ENCODE measurements at regions not wholly inside any gene's neighbourhood (a gene's known extent, or its start where the extent isn't known, plus 50 kb on each side); places are given as distances from the start of the nearest gene placed in this dataset.

DNA sequence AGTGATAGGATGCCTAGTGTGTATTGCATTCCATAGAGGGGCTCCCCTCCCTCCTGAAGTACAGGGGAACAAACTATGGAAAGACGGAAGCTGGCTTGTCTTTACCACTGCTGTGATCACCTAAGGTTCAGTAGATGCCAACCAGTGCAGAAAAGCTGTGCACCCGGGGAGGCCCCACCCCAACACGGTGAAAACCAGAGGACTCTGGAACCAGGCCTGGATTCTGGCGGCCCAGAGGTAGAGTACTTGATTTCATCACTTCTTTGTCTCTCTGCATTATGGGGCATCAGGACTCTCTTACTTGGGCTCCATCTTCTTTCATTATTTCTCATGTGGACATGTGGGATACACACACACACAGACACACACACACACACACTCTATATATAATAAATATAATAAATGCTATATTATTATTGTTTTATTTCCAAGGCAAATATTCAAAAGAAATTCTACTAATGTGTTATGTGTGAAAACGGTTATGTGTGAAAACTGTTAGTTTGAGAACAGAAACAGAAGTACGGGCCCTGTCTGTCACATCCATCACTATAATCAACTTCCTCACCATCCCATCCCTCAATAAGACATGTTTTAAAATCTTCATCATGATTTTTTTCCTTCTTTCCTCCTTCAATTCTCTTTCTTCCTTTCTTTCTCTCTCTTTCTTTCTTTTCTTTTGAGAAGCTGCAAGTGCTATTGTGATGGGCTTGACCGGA, 152.4 kb upstream of the CMC1 start:
- H3K36me3 Mint-ChIP-seq, result no peaks in the 10 kb centered on the region
- no peaks in the 10 kb centered on the region for H3K27me3 Mint-ChIP-seq
- no peak overlapping the region for H3K27ac Mint-ChIP-seq
- peaks cover under 1 to 3% of the 10 kb centered on the region in 2 donors for H3K9me3 Mint-ChIP-seq
- H3K4me1 Mint-ChIP-seq, result no peaks in the 10 kb centered on the region
- H3K4me3 Mint-ChIP-seq, result no peak overlapping the region
- ATAC-seq (replicated peaks) (no peak), DNase-seq (no peak)

DNA sequence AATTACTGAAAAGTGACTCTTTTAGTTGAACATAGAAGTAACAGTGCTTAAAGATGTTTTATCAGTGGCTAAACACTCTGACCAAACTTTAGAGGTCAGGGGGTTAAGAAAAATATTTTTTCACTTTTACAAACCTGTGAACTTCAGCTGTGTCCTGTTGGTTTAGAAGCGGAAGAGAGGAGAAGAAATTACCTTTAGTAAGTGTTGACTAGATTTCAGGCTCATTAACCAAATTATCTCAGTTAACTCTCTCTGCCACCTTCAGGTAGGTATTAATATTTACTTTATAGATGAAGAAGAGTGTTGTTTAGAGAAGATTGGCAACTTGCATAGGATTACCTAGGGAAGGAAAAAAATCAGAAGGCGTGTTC, 151.9 kb upstream of the CMC1 start:
- H3K4me3 Mint-ChIP-seq, result no peak overlapping the region
- H3K27ac Mint-ChIP-seq, result no peak overlapping the region

DNA sequence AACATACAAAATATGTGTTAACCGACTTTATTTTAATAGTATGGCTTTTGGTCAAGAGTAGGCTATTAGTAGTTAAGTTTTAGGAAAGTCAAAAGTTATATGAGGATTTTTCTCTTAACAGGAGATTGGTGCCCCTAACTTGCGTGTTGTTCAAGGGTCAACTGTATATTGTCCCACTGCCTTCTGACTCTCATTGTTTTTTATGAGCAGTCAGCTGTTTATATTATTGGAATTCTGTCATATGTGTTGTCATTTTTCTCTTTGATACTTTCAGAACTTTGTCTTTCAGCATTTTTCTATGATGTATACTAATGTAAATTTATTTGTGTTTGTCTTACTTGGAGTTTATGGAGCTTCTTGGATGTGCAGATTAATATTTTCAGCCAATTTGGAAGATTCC, 142.1 kb upstream of the CMC1 start:
- no peaks in the 10 kb centered on the region for H3K27me3 Mint-ChIP-seq
- H3K27ac Mint-ChIP-seq, result no peak overlapping the region
- H3K4me3 Mint-ChIP-seq, result no peak overlapping the region

More for the DNA sequence above, 151.9 kb upstream of the CMC1 start:
- DNase-seq (no peak), ATAC-seq (replicated peaks) (no peak)
- peaks cover 4 to 7% of the 10 kb centered on the region in 2 donors for H3K9me3 Mint-ChIP-seq
- H3K4me1 Mint-ChIP-seq, result no peaks in the 10 kb centered on the region
- no peaks in the 10 kb centered on the region for H3K27me3 Mint-ChIP-seq
- no peaks in the 10 kb centered on the region for H3K36me3 Mint-ChIP-seq

DNA sequence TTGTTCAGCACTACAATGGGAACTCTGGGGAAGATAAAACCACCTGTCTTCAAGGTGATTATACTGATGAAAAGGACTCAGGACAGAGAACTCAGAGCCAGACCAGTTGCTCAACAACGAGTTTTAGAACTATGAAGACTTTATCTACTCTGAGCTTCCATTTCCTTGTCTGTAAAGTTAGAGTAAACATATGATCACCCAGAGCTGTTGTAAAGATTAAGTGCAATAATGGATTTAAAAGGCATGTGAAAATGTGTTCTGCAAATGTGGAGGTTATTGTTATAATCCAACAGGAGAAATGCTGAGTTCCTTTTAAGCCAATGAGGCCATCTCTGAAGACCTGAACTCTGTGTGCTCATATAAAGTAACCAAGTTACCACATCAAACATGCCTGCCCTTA, 139.7 kb upstream of the CMC1 start:
- H3K4me1 Mint-ChIP-seq, result no peaks in the 10 kb centered on the region
- ATAC-seq (replicated peaks), result no peak
- DNase-seq, result no peak
- no peak overlapping the region for H3K27ac Mint-ChIP-seq
- no peak overlapping the region for H3K4me3 Mint-ChIP-seq
- peaks cover 11 to 14% of the 10 kb centered on the region in 2 donors for H3K9me3 Mint-ChIP-seq
- no peaks in the 10 kb centered on the region for H3K27me3 Mint-ChIP-seq
- H3K36me3 Mint-ChIP-seq, result peaks cover 2 to 4% of the 10 kb centered on the region in 2 donors

More for the DNA sequence above, 142.1 kb upstream of the CMC1 start:
- no peaks in the 10 kb centered on the region for H3K4me1 Mint-ChIP-seq
- DNase-seq (no peak), ATAC-seq (replicated peaks) (no peak)
- H3K36me3 Mint-ChIP-seq, result peaks cover 4 to 5% of the 10 kb centered on the region in 2 donors
- H3K9me3 Mint-ChIP-seq, result peaks cover 11 to 18% of the 10 kb centered on the region in 2 donors

DNA sequence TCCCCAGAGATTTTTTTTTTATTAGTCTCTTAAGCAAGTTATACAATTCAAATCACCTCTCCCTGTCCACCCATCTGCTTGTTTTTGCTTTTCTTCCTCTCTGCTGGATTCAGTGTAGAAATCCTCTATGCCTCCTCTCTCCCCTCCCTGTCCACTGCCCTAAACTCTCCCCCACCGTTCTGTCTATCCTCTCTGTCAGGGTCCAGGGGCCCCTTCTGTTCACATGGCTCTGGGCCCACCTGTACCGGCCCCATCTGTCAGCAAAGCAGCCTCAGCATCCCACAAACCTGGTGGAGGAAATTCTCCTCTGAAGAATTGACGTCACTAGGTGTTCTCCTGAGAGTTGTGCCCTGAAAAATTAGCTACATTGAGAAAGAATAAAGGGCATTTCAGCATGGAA, 137.6 kb upstream of the CMC1 start:
- Mint-ChIP-seq H3K36me3 (peaks cover 2 to 4% of the 10 kb centered on the region in 2 donors), H3K27me3 (no peaks in the 10 kb centered on the region), H3K4me1 (no peaks in the 10 kb centered on the region), H3K4me3 (no peak overlapping the region), H3K27ac (no peak overlapping the region), H3K9me3 (peaks cover 7 to 8% of the 10 kb centered on the region in 2 donors)
- ATAC-seq (replicated peaks) (no peak), DNase-seq (no peak)

DNA sequence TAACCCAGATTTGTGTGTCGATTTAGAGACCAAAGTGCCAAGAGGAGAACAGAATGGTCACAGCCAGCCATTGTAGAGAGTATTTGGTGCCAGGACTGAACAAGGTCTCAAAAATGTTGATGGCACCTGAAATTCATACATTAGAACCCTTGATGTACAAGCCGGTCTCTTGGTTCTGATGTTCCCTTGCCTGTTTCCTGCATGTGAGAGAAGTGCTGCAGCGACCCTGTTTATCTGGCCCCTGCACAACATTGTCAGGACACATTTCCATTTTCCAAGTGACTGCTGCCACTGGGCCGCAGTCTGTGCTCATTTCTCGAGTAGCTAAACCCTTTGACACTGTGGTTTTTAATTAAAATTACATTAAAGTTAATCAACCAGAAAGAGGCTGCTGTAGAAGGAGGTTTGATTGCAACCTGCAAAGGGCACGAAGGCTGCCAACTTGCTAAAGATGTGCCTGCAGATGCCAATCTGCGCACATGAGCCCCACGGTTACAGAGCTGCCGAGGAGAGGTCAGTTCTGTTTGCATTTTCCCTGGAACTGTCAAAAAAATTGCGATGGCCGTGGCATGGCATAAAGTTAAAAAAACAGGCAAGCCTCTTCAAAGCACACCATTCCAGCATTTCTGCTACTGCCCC, 136.4 kb upstream of the CMC1 start:
- no peak overlapping the region for H3K27ac Mint-ChIP-seq
- no peak for DNase-seq
- H3K27me3 Mint-ChIP-seq, result no peaks in the 10 kb centered on the region
- peaks cover 4 to 7% of the 10 kb centered on the region in 2 donors for H3K9me3 Mint-ChIP-seq
- no peak overlapping the region for H3K4me3 Mint-ChIP-seq
- ATAC-seq (replicated peaks), result no peak
- H3K4me1 Mint-ChIP-seq, result no peaks in the 10 kb centered on the region
- peaks cover 2 to 3% of the 10 kb centered on the region in 2 donors for H3K36me3 Mint-ChIP-seq

DNA sequence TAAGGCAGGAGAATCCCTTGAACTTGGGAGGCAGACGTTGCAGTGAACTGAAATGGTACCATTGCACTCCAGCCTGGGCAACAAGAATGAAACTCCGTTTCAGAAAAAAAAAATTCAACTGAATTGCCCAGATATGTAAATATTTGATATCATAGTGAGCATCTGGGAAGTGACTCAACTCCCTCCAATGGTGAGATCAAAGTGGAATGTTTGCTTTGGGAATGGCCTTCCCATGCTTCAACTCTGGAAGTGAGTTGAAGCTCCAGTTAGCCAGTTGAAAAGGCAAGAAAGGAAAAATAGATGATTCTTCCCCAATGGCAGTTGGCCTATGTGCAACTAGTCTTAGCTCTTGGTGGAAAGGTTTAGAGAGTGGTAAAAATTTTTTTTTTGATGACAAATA, 131.6 kb upstream of the CMC1 start:
- H3K27me3 Mint-ChIP-seq, result no peaks in the 10 kb centered on the region
- H3K9me3 Mint-ChIP-seq, result peaks cover 0 to 1% of the 10 kb centered on the region in 2 donors
- H3K27ac Mint-ChIP-seq, result no peak overlapping the region

DNA sequence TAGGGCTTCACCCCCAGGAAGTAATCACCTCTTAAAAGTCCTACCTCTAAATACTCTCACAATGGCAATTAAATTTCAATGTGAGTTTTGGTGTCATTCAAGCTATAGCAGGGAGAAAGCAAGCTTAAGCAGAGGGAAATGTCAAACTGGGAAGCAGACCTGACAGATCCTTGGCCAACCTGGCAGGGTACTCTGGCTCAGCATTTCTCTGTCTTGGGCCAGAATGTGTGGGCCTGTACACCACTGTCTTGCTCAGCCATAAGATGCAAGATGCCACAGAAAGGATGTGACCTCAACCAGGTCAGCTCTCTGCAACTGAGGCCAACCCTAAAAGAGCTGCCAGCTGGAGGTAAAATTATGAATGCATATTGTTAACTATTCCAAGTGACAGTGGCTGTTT, 130.6 kb upstream of the CMC1 start:
- Mint-ChIP-seq H3K9me3 (peaks cover 0 to 1% of the 10 kb centered on the region in 2 donors), H3K36me3 (no peaks in the 10 kb centered on the region), H3K4me3 (no peak overlapping the region), H3K4me1 (no peaks in the 10 kb centered on the region), H3K27me3 (no peaks in the 10 kb centered on the region), H3K27ac (no peak overlapping the region)
- ATAC-seq (replicated peaks), result no peak
- DNase-seq, result no peak

More for the DNA sequence above, 131.6 kb upstream of the CMC1 start:
- Mint-ChIP-seq H3K4me1 (no peaks in the 10 kb centered on the region), H3K36me3 (no peaks in the 10 kb centered on the region), H3K4me3 (no peak overlapping the region)
- ATAC-seq (replicated peaks) (no peak), DNase-seq (no peak)

DNA sequence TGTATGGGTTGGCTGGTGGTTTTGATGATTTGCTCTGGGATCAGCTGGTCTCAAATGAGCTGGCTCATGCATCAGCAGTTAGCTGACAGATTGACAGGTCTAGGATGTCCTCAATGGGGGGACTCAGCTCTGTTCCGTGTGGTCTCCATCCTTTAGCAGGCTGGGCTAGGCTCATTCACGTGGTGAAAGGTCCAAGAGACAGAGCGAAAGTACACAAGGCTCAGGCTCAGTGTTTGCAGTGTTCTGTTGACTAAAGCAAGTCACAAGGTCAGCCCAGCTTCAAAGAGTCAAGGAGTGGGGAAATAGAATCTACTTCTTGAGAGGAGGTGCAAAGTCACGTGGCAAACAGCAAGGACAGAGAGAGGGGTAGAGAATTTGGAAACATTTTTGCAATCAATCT, 126.5 kb upstream of the CMC1 start:
- Mint-ChIP-seq H3K4me3 (no peak overlapping the region), H3K27me3 (no peaks in the 10 kb centered on the region), H3K27ac (no peak overlapping the region), H3K4me1 (peaks cover 3 to 12% of the 10 kb centered on the region in 2 donors), H3K9me3 (no peaks in the 10 kb centered on the region), H3K36me3 (no peaks in the 10 kb centered on the region)
- DNase-seq, result no peak
- ATAC-seq (replicated peaks), result no peak

DNA sequence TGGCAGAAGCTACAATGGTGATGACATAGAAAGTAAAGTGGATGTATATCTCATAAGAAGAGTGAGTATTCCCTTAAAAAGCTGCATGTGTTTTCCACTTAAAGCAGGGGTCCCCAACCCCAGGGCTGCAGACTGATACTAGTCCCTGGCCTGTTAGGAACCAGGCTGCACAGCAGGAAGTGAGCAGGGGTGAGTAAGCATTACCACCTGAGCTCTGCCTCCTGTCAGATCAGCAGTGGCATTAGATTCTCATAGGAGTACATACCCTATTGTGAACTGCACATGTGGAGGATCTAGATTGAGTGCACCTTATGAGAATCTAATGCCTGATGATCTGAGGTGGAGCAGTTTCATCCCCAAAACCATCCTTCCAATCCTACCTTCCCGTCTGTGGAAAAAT, 126.1 kb upstream of the CMC1 start:
- Mint-ChIP-seq H3K4me1 (peaks cover 3 to 16% of the 10 kb centered on the region in 2 donors), H3K9me3 (no peaks in the 10 kb centered on the region), H3K4me3 (no peak overlapping the region), H3K27me3 (no peaks in the 10 kb centered on the region), H3K36me3 (no peaks in the 10 kb centered on the region), H3K27ac (no peak overlapping the region)
- no peak for ATAC-seq (replicated peaks)
- DNase-seq, result no peak

DNA sequence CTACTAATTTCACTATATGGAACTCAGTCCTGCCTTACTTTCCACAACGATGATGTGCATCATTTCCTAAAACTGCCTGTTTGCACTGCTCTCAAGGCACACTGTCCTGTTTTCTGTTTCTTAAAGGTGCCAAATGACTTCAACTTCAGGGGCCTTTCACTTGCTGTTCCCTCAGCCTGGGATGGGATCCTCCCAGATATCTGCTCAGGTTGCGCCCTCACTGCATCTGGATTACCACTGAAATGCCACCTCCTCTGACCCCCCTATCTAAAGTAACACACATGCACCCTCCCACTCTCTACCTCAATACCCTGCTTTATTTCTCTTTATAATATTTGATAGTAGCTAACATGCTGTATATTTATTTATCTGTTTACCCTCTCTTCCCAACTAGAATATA, 123.8 kb upstream of the CMC1 start:
- Mint-ChIP-seq H3K4me3 (no peak overlapping the region), H3K27me3 (no peaks in the 10 kb centered on the region), H3K36me3 (no peaks in the 10 kb centered on the region), H3K27ac (no peak overlapping the region), H3K4me1 (peaks cover 7 to 27% of the 10 kb centered on the region in 2 donors), H3K9me3 (peaks cover 0 to 2% of the 10 kb centered on the region in 2 donors)
- ATAC-seq (replicated peaks), result no peak
- no peak for DNase-seq

DNA sequence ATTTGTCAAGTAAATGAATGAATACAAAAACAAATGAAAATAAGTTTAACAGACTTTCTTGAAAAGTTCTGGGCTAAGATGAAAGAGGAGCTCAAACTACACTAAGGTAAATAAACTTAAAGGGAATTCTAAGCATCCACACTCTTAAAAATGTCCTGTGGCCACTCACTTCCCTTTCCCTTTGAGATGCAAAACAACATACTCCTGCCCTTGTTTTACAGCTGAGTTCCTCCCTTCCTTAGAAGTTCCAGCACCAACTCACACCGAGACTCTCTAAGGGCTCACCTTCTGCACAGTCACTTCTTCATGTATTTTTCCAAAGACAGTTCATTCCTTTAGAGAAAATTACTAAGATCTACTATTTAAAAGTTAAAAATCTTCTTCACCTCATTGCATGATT, 123.3 kb upstream of the CMC1 start:
- no peaks in the 10 kb centered on the region for H3K36me3 Mint-ChIP-seq
- DNase-seq (no peak), ATAC-seq (replicated peaks) (no peak)
- H3K9me3 Mint-ChIP-seq, result peaks cover 0 to 2% of the 10 kb centered on the region in 2 donors
- no peak overlapping the region for H3K27ac Mint-ChIP-seq
- H3K4me3 Mint-ChIP-seq, result no peak overlapping the region
- no peaks in the 10 kb centered on the region for H3K27me3 Mint-ChIP-seq
- H3K4me1 Mint-ChIP-seq, result peaks cover 7 to 30% of the 10 kb centered on the region in 2 donors

DNA sequence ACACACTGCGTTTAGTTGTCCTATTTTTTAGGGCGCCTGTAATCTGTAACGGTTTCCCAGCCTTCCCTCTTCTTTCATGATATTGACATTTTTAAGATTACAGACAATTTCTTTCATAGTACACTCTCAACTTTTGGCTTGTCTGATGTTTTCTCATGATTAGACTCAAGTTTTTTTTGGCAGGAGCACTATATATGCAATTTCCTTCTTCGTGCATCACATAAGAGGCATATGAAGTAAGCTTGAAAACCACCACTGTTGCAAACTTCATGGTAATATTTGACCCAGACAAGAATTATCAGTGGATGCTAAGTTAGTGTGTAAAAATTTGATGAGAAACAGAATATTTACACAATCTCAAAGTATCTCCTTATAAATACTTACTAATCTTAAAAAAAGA, 119.2 kb upstream of the CMC1 start:
- Mint-ChIP-seq H3K27me3 (no peaks in the 10 kb centered on the region), H3K27ac (no peak overlapping the region), H3K4me3 (no peak overlapping the region), H3K36me3 (peaks cover 4 to 5% of the 10 kb centered on the region in 2 donors), H3K9me3 (peaks cover 0 to 3% of the 10 kb centered on the region in 2 donors), H3K4me1 (peaks cover 24 to 65% of the 10 kb centered on the region in 2 donors)
- ATAC-seq (replicated peaks), result no peak
- DNase-seq, result no peak

DNA sequence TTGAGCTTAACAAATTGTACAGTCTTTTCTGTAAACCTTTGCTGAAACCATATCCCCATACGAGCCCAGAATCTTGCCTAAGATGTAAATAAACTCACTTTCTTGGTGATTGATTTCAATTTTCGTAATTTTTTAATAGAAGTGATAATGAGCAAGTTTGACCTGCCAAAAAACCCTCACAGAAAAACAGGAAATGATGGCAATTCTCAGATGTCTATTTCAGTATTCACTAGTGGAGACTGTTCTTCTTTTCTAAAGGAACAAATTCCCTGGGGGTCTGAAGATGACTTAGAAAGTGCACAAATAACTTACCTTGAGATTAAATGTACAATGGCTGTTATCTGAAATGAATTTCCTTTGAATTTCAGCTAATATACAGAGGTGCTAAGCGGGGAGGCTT, 116.5 kb upstream of the CMC1 start:
- Mint-ChIP-seq H3K4me3 (peak overlapping the region; percentile 57 to 67), H3K4me1 (peaks cover 29 to 74% of the 10 kb centered on the region in 2 donors), H3K27ac (peak overlapping the region; percentile 94), H3K9me3 (peaks cover 0 to 3% of the 10 kb centered on the region in 2 donors), H3K27me3 (no peaks in the 10 kb centered on the region), H3K36me3 (peaks cover 4 to 5% of the 10 kb centered on the region in 2 donors)
- DNase-seq (no peak), ATAC-seq (replicated peaks) (peak; percentile 89 to 90)

DNA sequence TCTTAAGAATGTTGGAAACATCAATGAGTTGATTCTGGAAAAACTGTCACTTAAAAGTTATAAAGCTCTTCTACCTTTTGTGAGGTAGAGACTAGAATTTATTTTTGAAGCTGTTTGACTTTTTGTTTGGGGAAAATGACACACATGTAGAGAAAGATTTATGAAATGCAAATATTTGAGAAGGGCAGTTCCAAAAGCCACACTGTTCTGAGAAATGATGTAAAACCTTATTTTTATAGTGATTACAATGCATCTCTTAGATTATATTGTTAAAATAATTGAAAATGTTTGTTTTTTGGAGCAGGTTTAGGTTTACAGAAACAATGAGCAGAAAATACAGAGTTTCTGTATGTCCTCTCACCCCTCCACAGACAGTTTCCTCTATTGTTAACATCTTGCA, 116.1 kb upstream of the CMC1 start:
- peak; percentile 21 to 22 for ATAC-seq (replicated peaks)
- peaks cover 29 to 70% of the 10 kb centered on the region in 2 donors for H3K4me1 Mint-ChIP-seq
- H3K4me3 Mint-ChIP-seq, result peak overlapping the region; percentile 57 to 67

More for the DNA sequence above, 116.1 kb upstream of the CMC1 start:
- no peak for DNase-seq
- Mint-ChIP-seq H3K27ac (peak overlapping the region; percentile 94), H3K36me3 (peaks cover 4 to 5% of the 10 kb centered on the region in 2 donors), H3K27me3 (no peaks in the 10 kb centered on the region), H3K9me3 (peaks cover 0 to 3% of the 10 kb centered on the region in 2 donors)
